SK-N-SH treated with all-trans-retinoic acid at 6 μM for 48 hours (cell line): ENCODE measurements at regions not wholly inside any gene's neighbourhood (a gene's known extent, or its start where the extent isn't known, plus 50 kb on each side); places are given as distances from the start of the nearest gene placed in this dataset.
"Not testable (repeated sequence)": the region's sequence is repeated elsewhere in the genome, so short reads cannot be mapped to it uniquely, and the experiment has no call there.

Experiments used
- ARNTL ChIP-seq: fragments of 450-650 bp; formaldehyde crosslinking; IDR thresholded peaks from 2 replicates; pipeline ENCODE4 v1.5.0; 2020; ENCODE audit warnings: low read depth, mild to moderate bottlenecking, moderate library complexity, borderline replicate concordance
- RARB ChIP-seq: fragments of 250-450 bp; sonication (Bioruptor Pico); IDR thresholded peaks from 2 replicates; pipeline ENCODE4 v1.8.0; 2021; ENCODE audit warnings: mild to moderate bottlenecking, moderate library complexity
- TCF4 ChIP-seq: fragments of 250-450 bp; sonication (Bioruptor Pico); IDR thresholded peaks from 2 replicates; pipeline ENCODE4 v1.8.0; 2021; ENCODE audit warnings: mild to moderate bottlenecking, moderate library complexity, borderline replicate concordance
- ZFP3 ChIP-seq: fragments of 250-450 bp; sonication (Bioruptor Pico); IDR thresholded peaks from 2 replicates; pipeline ENCODE4 v1.5.0; 2020; ENCODE audit warnings: mild to moderate bottlenecking, moderate library complexity
- TF ChIP-seq, protein P1 (sequence below): fragments of 250-450 bp; sonication (Bioruptor Pico); IDR thresholded peaks from 2 replicates; pipeline ENCODE4 v1.5.1; 2021; ENCODE audit warnings: mild to moderate bottlenecking, moderate library complexity

DNA sequence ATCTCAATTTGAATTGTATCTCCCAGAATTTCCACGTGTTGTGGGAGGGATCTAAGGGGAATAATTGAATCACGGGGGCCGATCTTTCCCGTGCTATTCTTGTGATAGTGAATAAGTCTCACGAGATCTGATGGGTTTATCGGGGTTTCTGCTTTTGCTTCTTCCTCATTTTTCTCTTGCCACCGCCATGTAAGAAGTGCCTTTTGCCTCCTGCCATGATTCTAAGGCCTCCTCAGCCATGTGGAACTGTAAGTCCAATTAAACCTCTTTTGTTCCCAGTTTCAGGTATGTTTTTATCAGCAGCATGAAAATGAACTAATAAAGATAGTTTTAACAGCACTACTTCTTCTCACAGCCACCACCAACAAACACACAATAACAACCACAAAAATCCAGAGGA lies 140.0 kb upstream of the ABI3BP start:
- not testable (repeated sequence) for TF ChIP-seq ZFP3, ARNTL, RARB, TCF4 (CRISPR knock-in tag)
- TF ChIP-seq, protein P1, sequence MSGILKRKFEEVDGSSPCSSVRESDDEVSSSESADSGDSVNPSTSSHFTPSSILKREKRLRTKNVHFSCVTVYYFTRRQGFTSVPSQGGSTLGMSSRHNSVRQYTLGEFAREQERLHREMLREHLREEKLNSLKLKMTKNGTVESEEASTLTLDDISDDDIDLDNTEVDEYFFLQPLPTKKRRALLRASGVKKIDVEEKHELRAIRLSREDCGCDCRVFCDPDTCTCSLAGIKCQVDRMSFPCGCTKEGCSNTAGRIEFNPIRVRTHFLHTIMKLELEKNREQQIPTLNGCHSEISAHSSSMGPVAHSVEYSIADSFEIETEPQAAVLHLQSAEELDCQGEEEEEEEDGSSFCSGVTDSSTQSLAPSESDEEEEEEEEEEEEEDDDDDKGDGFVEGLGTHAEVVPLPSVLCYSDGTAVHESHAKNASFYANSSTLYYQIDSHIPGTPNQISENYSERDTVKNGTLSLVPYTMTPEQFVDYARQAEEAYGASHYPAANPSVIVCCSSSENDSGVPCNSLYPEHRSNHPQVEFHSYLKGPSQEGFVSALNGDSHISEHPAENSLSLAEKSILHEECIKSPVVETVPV (CRISPR knock-in tag): not testable (repeated sequence)
